ENCODE measurements at regions not wholly inside any gene's neighbourhood (a gene's known extent, or its start where the extent isn't known, plus 50 kb on each side); places are given as distances from the start of the nearest gene placed in this dataset.

GRCh38 chr1:181424786-181425403 lies 58.4 kb upstream of the CACNA1E start:
- ATAC-seq (peak; percentile 92), DNase-seq (ENCODE audit: low spot score) (peak; percentile 71), FAIRE-seq (peak; percentile 72)
- Histone ChIP-seq H2AFZ (ENCODE audit: low read length) (no peak overlapping the region), H3K36me3 (replicated peaks in 1 of 2; ENCODE audit: control insufficient read depth in 1 of 2, insufficient read depth in 2 of 2, low read length in 2 of 2) (no peaks in the 10 kb centered on the region), H3K4me2 (ENCODE audit: low read depth, low read length) (no peak overlapping the region), H3K27ac (ENCODE audit: extremely low read length, insufficient read depth, low read length) (no peak overlapping the region), H3K4me1 (ENCODE audit: insufficient read depth, low read length) (no peaks in the 10 kb centered on the region), H3K79me2 (ENCODE audit: insufficient read depth, low read length) (no peaks in the 10 kb centered on the region), H3K9me3 (ENCODE audit: low read length) (no peaks in the 10 kb centered on the region), H3K27me3 (ENCODE audit: control insufficient read depth in 1 of 2, insufficient read depth in 2 of 2, low read length in 2 of 2) (no peaks in the 10 kb centered on the region), H3K9ac (ENCODE audit: insufficient read depth, low read depth, low read length) (no peak overlapping the region), H3K4me3 (replicated peaks in 1 of 3; ENCODE audit: insufficient read depth in 1 of 3, low read depth in 2 of 3, low read length in 3 of 3) (no peak overlapping the region), H4K20me1 (ENCODE audit: insufficient read depth, low read length) (no peaks in the 10 kb centered on the region)
- 16% methylated on average over 16 of the region's 16 CpGs for WGBS (ENCODE audit: low lambda C conversion rate)
- POLR2A ChIA-PET: interaction anchor here (1.0 kb wide), 1 partner anchor 235 kb away, joined by 4 read pairs; no protein-coding TSS in a partner anchor
- CTCF ChIA-PET (ENCODE audit: low intra/inter-chr PET ratio, low total read pairs): interaction anchor here (1.1 to 3.2 kb wide), 3 partner anchors 193 to 238 kb away, joined by 4 to 74 read pairs (median 6); no protein-coding TSS in a partner anchor
- intact Hi-C loops (cut with micrococcal nuclease; ENCODE audit: unreplicated experiment): no loop called here
- BruUV-seq (replicated peaks): no TSS peak
- in situ Hi-C loops (cut with HindIII; ENCODE audit: extremely low pct_ligation_motif_present, low pct_unique_long_range_greater_than_20kb): loop anchor here (5.0 kb wide), 1 partner anchor 238 kb away; no protein-coding TSS in a partner anchor
- TF ChIP-seq THAP11 (CRISPR knock-in tag; IDR thresholded peaks at IDR 0.05) (no peak), CTCF (CRISPR knock-in tag; IDR thresholded peaks at IDR 0.05) (peak; percentile 90), GZF1 (CRISPR knock-in tag; IDR thresholded peaks at IDR 0.05) (no peak), ZSCAN5A (CRISPR knock-in tag; IDR thresholded peaks at IDR 0.05; ENCODE audit: borderline replicate concordance) (no peak), ZNF10 (CRISPR knock-in tag; IDR thresholded peaks at IDR 0.05; ENCODE audit: borderline replicate concordance, low read depth) (no peak), RAD21 (CRISPR knock-in tag; IDR thresholded peaks at IDR 0.05) (peak; percentile 71), CREB1 (IDR thresholded peaks at IDR 0.05) (no peak), CREB1 (CRISPR knock-in tag; IDR thresholded peaks at IDR 0.05) (no peak), ZNF430 (CRISPR knock-in tag; IDR thresholded peaks at IDR 0.05) (no peak), ZNF557 (CRISPR knock-in tag; IDR thresholded peaks at IDR 0.05) (no peak), FOXM1 (CRISPR knock-in tag; IDR thresholded peaks at IDR 0.05) (no peak), SMAD1 (CRISPR knock-in tag; IDR thresholded peaks at IDR 0.05; ENCODE audit: borderline replicate concordance, low read depth) (no peak), STAG1 (CRISPR knock-in tag; IDR thresholded peaks at IDR 0.05) (peak; percentile 80), NCOA5 (CRISPR knock-in tag; IDR thresholded peaks at IDR 0.05) (no peak), NAIF1 (CRISPR knock-in tag; IDR thresholded peaks at IDR 0.05; ENCODE audit: borderline replicate concordance) (no peak), HOXA9 (CRISPR knock-in tag; IDR thresholded peaks at IDR 0.05; ENCODE audit: borderline replicate concordance) (no peak), RFX1 (IDR thresholded peaks at IDR 0.05) (no peak), ZBTB26 (CRISPR knock-in tag; IDR thresholded peaks at IDR 0.05; ENCODE audit: borderline replicate concordance) (no peak), SKI (IDR thresholded peaks at IDR 0.05; ENCODE audit: partially characterized antibody) (no peak), ZNF362 (CRISPR knock-in tag; IDR thresholded peaks at IDR 0.05; ENCODE audit: borderline replicate concordance) (peak; percentile 36; the same call in 1 of the 2 replicates), XRCC5 (optimal IDR thresholded peaks at IDR 0.05; ENCODE audit: low read length) (peak; percentile 59)
